ENCODE measurements at regions not wholly inside any gene's neighbourhood (a gene's known extent, or its start where the extent isn't known, plus 50 kb on each side); places are given as distances from the start of the nearest gene placed in this dataset.
"Not testable (repeated sequence)": the region's sequence is repeated elsewhere in the genome, so short reads cannot be mapped to it uniquely, and the experiment has no call there.

- peak; percentile 12 for DNase-seq (ENCODE audit: low spot score)
These were observed 334.4 kb downstream of the SRGAP2C start for GRCh38 chr1:121519042-121519755.

GRCh38 chr1:121519756-121520286 lies 335.0 kb downstream of the SRGAP2C start:
- not testable (repeated sequence) for DNase-seq (ENCODE audit: low spot score)

GRCh38 chr1:121522061-121522759 lies 337.4 kb downstream of the SRGAP2C start:
- no peak for DNase-seq (ENCODE audit: low spot score)

GRCh38 chr1:121523112-121523511 lies 338.3 kb downstream of the SRGAP2C start:
- DNase-seq (ENCODE audit: low spot score): not testable (repeated sequence)

GRCh38 chr1:121525355-121525754 lies 340.6 kb downstream of the SRGAP2C start:
- no peak for DNase-seq (ENCODE audit: low spot score)

GRCh38 chr1:121528958-121529357 lies 344.2 kb downstream of the SRGAP2C start:
- DNase-seq (ENCODE audit: low spot score): peak; percentile 4

GRCh38 chr1:121530026-121530425 lies 345.3 kb downstream of the SRGAP2C start:
- not testable (repeated sequence) for DNase-seq (ENCODE audit: low spot score)

GRCh38 chr1:121531747-121532146 lies 347.0 kb downstream of the SRGAP2C start:
- DNase-seq (ENCODE audit: low spot score): not testable (repeated sequence)

GRCh38 chr1:121538148-121538547 lies 353.4 kb downstream of the SRGAP2C start:
- DNase-seq (ENCODE audit: low spot score): not testable (repeated sequence)

- no peak for DNase-seq (ENCODE audit: low spot score)
These were observed 354.3 kb downstream of the SRGAP2C start for GRCh38 chr1:121538943-121539575.

- not testable (repeated sequence) for DNase-seq (ENCODE audit: low spot score)
These were observed 359.2 kb downstream of the SRGAP2C start for GRCh38 chr1:121543988-121544387.

GRCh38 chr1:121544500-121544899 lies 359.7 kb downstream of the SRGAP2C start:
- DNase-seq (ENCODE audit: low spot score): no peak

GRCh38 chr1:121545899-121546298 lies 361.1 kb downstream of the SRGAP2C start:
- not testable (repeated sequence) for DNase-seq (ENCODE audit: low spot score)

GRCh38 chr1:121546830-121547591 lies 362.2 kb downstream of the SRGAP2C start:
- no peak for DNase-seq (ENCODE audit: low spot score)

GRCh38 chr1:121547726-121548125 lies 363.0 kb downstream of the SRGAP2C start:
- DNase-seq (ENCODE audit: low spot score): not testable (repeated sequence)

- not testable (repeated sequence) for DNase-seq (ENCODE audit: low spot score)
These were observed 366.0 kb downstream of the SRGAP2C start for GRCh38 chr1:121550817-121551216.

GRCh38 chr1:121551491-121551890 lies 366.7 kb downstream of the SRGAP2C start:
- not testable (repeated sequence) for DNase-seq (ENCODE audit: low spot score)

GRCh38 chr1:121556560-121556959 lies 371.8 kb downstream of the SRGAP2C start:
- not testable (repeated sequence) for DNase-seq (ENCODE audit: low spot score)

- not testable (repeated sequence) for DNase-seq (ENCODE audit: low spot score)
These were observed 373.3 kb downstream of the SRGAP2C start for GRCh38 chr1:121558034-121558433.

- DNase-seq (ENCODE audit: low spot score): peak; percentile 68
These were observed 373.7 kb downstream of the SRGAP2C start for GRCh38 chr1:121558514-121558913.

- no peak for DNase-seq (ENCODE audit: low spot score)
These were observed 381.6 kb downstream of the SRGAP2C start for GRCh38 chr1:121566346-121566745.

- no peak for DNase-seq (ENCODE audit: low spot score)
These were observed 384.7 kb downstream of the SRGAP2C start for GRCh38 chr1:121569428-121569827.
